ENCODE measurements at regions not wholly inside any gene's neighbourhood (a gene's known extent, or its start where the extent isn't known, plus 50 kb on each side); places are given as distances from the start of the nearest gene placed in this dataset.
A peak's percentile ranks its signal among the peaks of the same experiment; 100 is the strongest.
"Not testable (repeated sequence)": the region's sequence is repeated elsewhere in the genome, so short reads cannot be mapped to it uniquely, and the experiment has no call there.

DNA sequence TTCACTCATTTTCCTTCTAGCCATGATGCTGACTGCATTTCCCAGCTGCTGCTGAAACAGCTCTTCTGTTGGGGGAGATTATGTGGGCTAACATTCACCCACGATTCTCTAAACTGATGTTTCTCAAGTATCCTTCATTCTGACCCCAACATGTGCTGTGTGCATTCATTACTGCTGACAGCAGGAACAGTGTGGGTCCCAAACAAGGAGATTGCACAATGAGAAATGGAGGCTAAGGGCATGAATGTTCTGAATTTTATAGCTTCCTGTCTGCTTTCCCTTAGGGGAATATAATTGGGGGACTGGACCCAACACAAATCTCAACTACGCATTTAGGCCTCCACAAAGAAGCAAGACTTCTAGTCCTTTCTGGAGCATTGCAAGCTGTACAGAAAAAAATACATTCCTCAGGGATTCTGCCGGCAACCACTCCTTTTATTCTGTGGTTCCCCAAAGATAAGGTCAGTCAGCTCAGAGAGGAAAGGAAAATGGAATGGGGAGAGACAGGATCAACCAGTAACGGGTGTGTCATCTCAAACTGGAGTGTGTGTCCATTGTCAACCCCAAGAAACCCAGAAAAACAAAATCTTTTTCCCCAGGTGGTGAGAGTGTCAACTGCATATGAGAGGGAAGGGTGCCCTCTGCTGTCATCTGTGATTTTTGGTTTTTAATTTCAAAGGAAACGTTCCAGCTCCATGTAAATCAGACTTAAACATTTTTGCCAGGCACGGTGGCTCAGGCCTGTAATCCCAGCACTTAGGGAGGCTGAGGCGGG is 81.5 kb upstream of the EGFL6 start:
- H3K9me3 ChIP-seq (replicated peaks): no peaks in the 10 kb centered on the region
- H3K27me3 ChIP-seq: no peaks in the 10 kb centered on the region
- H3K4me1 ChIP-seq: peaks cover 23% of the 10 kb centered on the region
- peak overlapping the region; percentile 9; the same call in 1 of the 2 replicates for H3K4me3 ChIP-seq
- H3K27ac ChIP-seq: peak overlapping the region; percentile 84
- no peaks in the 10 kb centered on the region for H3K36me3 ChIP-seq
- DNase-seq: peak; percentile 73 to 92

DNA sequence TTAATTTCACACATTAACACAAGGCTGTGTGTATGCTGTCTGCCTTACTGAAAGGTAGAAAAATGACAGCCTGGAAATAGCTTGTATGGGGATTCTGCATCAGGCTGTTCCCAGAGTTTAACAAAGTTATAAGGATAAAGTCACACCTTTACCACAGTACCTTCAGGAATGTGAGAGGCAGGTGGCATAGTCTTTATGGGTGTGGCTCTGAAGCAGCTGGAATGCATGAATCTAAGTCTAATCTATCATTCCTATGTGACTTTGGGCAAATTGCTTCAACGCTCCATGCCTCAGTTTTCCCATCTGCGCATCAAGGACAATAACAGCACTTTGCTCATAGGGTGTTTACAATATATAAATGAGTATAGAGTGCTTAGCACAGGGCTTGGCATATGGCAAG is 84.2 kb upstream of the EGFL6 start:
- peaks cover 23% of the 10 kb centered on the region for H3K4me1 ChIP-seq
- H3K9me3 ChIP-seq (replicated peaks): 0 out of 2 replicates have a peak, but pooled peaks cover 5% of the 10 kb centered on the region
- no peak overlapping the region for H3K27ac ChIP-seq
- DNase-seq: no peak
- H3K4me3 ChIP-seq: no peak overlapping the region
- H3K27me3 ChIP-seq: no peaks in the 10 kb centered on the region
- no peaks in the 10 kb centered on the region for H3K36me3 ChIP-seq

DNA sequence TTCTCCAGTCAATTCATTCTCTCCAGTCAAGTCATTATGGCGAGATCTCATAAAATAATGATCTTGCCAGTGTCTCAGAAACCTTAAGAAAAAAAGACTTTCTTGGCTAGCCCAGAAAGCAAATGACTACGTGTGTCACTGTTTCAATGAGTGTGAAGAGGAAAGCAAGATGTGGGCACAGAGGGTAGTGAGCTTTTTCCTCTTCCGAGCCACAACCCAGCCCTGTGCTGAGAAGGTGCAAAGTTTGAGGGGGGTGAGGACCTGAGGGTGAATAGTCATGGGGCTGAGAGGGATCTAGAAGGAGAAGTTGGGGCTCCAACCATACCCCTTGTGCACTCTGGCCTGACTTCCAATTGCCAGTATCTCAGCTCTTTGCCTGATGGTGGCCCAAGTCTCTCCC is 85.6 kb upstream of the EGFL6 start:
- H3K4me1 ChIP-seq: peaks cover 23% of the 10 kb centered on the region
- DNase-seq: no peak
- no peaks in the 10 kb centered on the region for H3K27me3 ChIP-seq
- H3K36me3 ChIP-seq: no peaks in the 10 kb centered on the region
- no peak overlapping the region for H3K4me3 ChIP-seq
- H3K27ac ChIP-seq: no peak overlapping the region
- H3K9me3 ChIP-seq (replicated peaks): 0 out of 2 replicates have a peak, but pooled peaks cover 5% of the 10 kb centered on the region

DNA sequence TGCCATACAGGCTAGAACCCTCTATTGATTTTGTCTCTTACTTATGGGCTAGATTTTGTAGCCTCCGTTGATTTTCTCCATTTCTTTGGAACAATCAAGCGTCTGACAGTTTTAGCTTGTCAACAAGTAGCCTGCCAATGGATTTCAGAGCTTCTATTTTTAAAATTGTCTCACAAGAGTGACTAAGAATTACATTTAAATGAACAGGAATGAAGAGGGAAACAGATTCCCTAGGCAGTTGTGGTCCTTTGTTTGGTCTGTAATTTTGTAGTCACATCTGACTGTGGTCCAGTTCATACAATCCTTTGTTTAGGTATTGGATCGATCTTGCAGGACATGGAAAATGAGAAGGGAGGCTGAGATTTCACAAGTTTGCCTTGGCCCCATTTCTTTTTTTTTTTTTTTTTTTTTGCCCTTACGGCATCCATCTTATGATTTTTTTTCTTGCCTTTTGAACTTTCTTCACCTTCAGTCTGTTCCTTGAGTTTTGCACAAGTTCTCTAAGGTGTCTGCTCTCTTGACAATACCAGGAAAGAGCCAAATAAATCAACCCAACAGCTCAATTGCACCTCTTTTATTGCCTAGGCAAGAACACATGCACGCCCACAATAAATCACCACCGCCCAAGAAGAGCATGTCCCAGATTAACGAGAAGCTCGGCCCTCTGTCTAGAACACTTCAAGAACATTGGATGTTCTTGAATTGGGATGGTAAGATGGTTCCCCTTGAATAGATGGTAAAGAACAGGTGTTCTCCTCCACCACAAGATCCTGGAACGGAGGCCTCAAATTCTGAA is 86.5 kb upstream of the EGFL6 start:
- no peak overlapping the region for H3K4me3 ChIP-seq
- H3K27ac ChIP-seq: no peak overlapping the region
- no peaks in the 10 kb centered on the region for H3K36me3 ChIP-seq
- H3K9me3 ChIP-seq (replicated peaks): 0 out of 2 replicates have a peak, but pooled peaks cover 5% of the 10 kb centered on the region
- H3K4me1 ChIP-seq: peaks cover 22% of the 10 kb centered on the region
- no peaks in the 10 kb centered on the region for H3K27me3 ChIP-seq
- no peak for DNase-seq

DNA sequence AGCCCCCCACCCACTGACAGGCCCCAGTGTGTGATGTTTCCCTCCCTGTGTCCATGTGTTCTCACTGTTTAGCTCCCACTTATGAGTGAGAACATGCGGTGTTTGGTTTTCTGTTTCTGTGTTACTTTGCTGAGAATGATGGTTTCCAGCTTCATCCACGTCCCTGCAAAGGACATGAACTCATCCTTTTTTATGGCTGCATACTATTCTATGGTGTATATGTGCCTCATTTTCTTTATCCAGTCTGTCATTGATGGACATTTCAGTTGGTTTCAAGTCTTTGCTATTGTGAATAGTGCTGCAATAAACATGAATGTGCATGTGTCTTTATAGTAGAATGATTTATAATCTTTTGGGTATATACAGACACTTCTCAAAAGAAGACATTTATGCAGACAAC is 88.6 kb upstream of the EGFL6 start:
- not testable (repeated sequence) for DNase-seq; H3K27ac ChIP-seq; H3K4me3 ChIP-seq; H3K9me3 ChIP-seq (replicated peaks); H3K36me3 ChIP-seq; H3K27me3 ChIP-seq
- H3K4me1 ChIP-seq: peaks cover 20% of the 10 kb centered on the region

DNA sequence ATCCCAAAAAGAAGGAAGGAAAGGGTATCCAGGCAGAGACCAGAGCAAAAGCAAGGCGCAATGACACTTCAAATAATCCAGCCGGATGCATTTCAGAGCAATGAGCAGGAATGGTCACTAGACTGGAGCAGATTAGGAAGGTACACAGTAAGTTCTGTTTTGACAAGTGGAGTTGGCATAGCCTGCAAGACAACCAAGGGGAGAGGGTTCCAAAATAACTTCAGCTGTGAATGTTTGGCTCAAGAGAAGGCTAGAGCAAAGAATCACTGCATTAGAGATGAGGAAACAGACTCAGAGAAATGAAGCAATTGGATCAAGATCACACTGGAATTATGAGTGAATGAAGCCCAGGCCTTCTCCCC is 90.0 kb upstream of the EGFL6 start:
- H3K27ac ChIP-seq: no peak overlapping the region
- H3K27me3 ChIP-seq: no peaks in the 10 kb centered on the region
- 0 out of 2 replicates have a peak, but pooled peaks cover 5% of the 10 kb centered on the region for H3K9me3 ChIP-seq (replicated peaks)
- no peaks in the 10 kb centered on the region for H3K36me3 ChIP-seq
- peaks cover 31% of the 10 kb centered on the region for H3K4me1 ChIP-seq
- no peak for DNase-seq
- H3K4me3 ChIP-seq: no peak overlapping the region

DNA sequence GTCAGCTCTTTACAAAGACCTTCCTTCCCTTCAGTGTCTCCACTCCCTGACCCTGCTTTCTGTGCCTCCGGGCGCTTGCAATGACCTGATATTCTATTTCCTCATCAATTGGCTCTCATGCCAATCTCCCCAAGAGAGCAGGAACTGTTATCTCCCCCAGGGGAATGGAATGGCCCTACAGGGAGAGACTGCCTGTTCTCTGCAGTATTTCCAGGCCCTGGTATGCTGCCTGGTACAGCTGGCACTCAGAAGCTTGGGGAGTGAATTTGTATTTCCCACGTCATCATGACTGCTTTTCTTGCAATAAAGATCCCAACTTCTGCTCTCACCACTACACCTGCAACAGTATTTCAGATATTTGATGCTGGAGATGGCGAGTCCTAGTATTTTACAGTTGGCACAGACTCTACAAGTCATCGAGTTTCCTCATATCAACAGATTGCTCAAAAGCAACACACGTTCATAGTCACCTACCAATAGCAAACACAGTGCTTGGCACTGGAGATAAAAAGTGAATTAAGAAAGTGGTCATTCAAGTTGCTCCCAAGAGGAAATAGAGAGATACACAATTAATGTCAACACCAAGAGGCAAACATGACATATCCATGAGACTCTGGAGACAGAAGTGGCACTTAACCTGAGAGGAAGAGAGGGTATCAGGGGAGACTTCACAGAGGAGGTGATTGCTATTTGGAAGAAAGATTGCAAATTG is 90.5 kb upstream of the EGFL6 start:
- Histone ChIP-seq H3K4me1 (peaks cover 37% of the 10 kb centered on the region), H3K27ac (no peak overlapping the region), H3K36me3 (no peaks in the 10 kb centered on the region), H3K27me3 (no peaks in the 10 kb centered on the region), H3K4me3 (no peak overlapping the region), H3K9me3 (replicated peaks) (0 out of 2 replicates have a peak, but pooled peaks cover 5% of the 10 kb centered on the region)
- no peak for DNase-seq

DNA sequence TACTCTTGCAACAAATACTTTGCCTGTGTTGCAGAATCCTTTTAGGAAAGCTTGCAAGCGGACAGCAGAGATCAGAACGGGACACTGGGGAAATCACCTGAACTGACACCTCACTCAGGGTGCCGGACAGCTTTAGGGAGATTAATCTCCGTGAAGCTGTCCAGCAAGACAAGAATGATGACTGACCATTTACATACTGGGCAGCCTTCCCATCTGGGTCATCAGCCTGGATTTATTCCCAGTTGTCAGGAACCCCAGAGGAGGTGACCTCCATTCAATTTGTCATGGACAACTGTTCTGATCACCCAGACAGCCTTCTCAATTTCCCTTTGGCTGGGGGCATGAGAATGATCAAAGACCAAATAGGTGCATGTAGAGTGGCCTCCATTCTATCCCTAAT is 93.0 kb upstream of the EGFL6 start:
- H3K36me3 ChIP-seq: no peaks in the 10 kb centered on the region
- no peak overlapping the region for H3K4me3 ChIP-seq
- H3K9me3 ChIP-seq (replicated peaks): 0 out of 2 replicates have a peak, but pooled peaks cover 5% of the 10 kb centered on the region
- no peaks in the 10 kb centered on the region for H3K27me3 ChIP-seq
- peak; percentile 79 to 91 for DNase-seq
- H3K27ac ChIP-seq: peak overlapping the region; percentile 80
- peaks cover 55% of the 10 kb centered on the region for H3K4me1 ChIP-seq

DNA sequence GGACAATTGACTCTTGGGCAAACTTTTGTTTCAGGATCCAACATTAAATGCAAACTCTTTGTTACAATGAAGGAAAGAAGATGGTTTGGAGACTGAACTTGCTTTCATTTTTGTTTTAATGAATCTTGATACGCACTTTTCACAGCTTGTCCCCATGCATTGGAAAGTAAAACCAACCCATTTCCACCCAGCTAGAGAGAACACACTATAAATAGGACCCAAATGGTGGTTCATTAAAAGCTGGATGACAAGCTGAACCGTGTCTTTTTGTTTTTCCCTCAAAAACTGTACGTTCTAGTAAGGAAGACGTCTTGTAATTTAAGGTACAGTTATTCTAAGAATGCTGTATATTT is 95.3 kb upstream of the EGFL6 start:
- Histone ChIP-seq H3K36me3 (no peaks in the 10 kb centered on the region), H3K9me3 (replicated peaks) (no peaks in the 10 kb centered on the region), H3K4me1 (peaks cover 69% of the 10 kb centered on the region), H3K27me3 (no peaks in the 10 kb centered on the region), H3K4me3 (no peak overlapping the region), H3K27ac (peak overlapping the region; percentile 78)
- DNase-seq: no peak

DNA sequence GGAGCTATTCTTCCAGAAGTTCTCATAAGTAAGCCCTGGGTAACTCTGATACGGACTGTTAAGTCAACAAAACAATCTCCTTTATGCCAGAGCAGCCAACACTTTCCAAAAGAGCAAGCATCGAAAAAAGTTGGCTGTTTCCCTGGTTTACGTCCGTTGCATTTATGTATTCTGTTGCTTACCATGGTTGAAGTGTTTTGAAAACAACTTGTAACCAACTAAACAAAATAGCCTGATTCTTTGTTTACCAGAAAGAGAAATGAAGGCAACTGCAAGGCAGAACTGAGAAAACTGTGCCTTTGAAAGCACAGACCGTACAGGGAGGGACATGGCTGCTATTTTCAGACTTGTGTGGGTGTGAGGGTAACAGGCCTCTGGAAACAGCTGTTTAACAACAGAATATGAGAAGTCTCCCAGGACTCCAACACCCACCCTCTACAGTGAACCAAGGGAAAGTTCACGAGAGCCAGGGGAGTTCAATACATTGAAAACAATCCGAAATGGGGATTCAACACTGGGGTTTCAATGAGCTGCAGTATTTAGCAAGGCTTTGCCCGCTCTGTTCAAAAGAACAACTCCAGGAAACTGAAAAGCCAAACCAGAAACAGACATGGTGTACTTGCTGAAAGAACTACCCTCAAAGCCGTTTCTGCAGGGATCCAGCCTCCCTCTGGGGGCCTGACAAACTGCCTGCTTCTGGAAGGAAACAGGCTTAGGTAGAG is 95.8 kb upstream of the EGFL6 start:
- DNase-seq: peak; percentile 63 to 81
- Histone ChIP-seq H3K4me1 (peaks cover 74% of the 10 kb centered on the region), H3K36me3 (no peaks in the 10 kb centered on the region), H3K4me3 (peak overlapping the region; percentile 10; the same call in 1 of the 2 replicates), H3K27ac (peak overlapping the region; percentile 78), H3K27me3 (no peaks in the 10 kb centered on the region), H3K9me3 (replicated peaks) (no peaks in the 10 kb centered on the region)

DNA sequence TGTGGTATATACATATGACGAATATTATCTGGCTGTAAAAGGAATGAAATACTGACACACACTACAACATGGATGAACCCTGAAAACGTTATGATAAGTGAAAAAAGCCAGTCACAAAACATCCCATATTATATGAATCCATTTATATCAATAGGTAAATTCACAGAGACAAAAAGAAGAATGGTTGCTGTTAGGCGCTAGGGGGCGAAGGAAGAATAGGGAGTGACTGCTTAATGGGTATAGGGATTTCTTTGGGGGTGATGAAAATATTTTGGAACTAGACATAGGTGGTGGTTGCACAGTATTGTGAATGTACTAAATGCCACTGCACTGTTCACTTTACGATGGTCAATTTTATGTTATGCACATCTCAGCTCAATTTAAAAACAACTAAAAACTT is 96.4 kb upstream of the EGFL6 start:
- H3K27ac ChIP-seq: peak overlapping the region; percentile 78
- H3K4me3 ChIP-seq: peak overlapping the region; percentile 10; the same call in 1 of the 2 replicates
- H3K9me3 ChIP-seq (replicated peaks): no peaks in the 10 kb centered on the region

DNA sequence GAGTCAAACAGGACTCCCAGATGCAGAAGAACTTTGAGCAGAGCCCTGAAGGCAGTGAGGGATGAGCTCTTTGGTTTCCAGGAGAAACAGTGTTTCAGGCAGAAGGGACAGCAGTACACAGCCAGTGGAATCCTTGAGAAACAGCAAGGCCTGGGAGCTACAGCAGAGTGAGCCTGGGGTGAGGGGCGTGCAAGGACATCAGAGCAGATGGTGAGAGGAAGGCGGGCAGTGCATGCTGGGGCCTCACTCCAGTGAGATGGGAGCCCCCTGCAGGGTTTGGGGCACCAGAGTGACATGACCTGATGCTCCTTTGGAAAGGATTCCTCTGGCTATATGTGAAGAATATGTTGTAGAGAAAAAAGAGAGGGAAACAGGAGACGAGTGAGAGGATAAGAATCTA is 98.1 kb upstream of the EGFL6 start:
- no peak overlapping the region for H3K27ac ChIP-seq

More for the DNA sequence above, 96.4 kb upstream of the EGFL6 start:
- Histone ChIP-seq H3K4me1 (peaks cover 81% of the 10 kb centered on the region), H3K36me3 (no peaks in the 10 kb centered on the region), H3K27me3 (no peaks in the 10 kb centered on the region)
- no peak for DNase-seq

DNA sequence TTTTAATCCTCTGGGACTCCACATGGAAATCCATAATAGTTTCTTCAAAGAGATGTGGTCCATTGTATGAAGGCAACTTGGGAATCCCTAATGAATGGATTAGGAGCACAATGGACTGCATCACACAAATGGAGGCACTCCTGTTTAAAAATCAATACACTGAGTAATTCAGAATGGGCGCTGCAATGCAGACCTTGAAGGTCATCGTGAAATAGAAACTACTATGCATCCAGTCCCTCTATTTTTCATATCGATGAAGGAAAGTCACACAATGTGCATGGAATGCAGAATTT is 98.8 kb upstream of the EGFL6 start:
- DNase-seq: no peak
- no peaks in the 10 kb centered on the region for H3K36me3 ChIP-seq
- H3K4me3 ChIP-seq: no peak overlapping the region
- no peaks in the 10 kb centered on the region for H3K27me3 ChIP-seq
- H3K9me3 ChIP-seq (replicated peaks): no peaks in the 10 kb centered on the region; the same call in 1 of the 2 replicates
- H3K4me1 ChIP-seq: peaks cover 71% of the 10 kb centered on the region
- no peak overlapping the region for H3K27ac ChIP-seq

More for the DNA sequence above, 98.1 kb upstream of the EGFL6 start:
- Histone ChIP-seq H3K4me1 (peaks cover 78% of the 10 kb centered on the region), H3K9me3 (replicated peaks) (no peaks in the 10 kb centered on the region; the same call in 1 of the 2 replicates), H3K4me3 (no peak overlapping the region), H3K27me3 (no peaks in the 10 kb centered on the region), H3K36me3 (no peaks in the 10 kb centered on the region)
- DNase-seq: peak; percentile 29 to 48

DNA sequence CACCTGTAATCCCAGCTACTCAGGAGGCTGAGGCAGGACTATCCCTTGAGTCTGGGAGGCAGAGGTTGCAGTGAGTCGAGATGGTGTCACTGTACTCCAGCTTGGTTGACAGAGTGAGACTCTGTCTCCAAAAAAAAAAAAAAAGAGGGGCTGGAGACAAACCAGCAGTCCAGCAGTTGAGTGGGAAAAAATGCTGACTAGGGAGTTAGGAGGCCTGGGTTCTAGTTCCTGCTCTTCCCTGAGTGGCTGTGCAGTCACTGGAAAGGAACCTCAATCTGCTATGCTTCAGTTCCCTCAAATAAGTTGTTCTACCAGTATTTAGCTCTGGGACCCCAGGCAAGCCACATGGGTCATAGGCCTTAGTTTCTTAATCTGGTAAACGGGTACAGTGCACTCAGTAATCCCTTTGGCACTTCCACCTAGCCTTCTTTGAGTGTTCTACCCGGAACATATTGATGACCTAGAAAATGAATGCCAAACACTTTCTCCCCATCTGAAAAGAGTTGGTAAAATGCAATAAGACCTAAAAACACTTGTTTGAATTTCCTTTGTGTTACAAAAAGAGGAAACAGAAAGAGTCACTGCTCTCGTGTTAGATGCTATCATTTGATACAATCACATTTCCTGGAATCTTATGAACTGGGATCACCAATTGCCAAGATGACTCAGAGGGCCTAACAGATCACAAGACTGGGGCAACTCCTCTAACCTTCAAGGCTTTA is 99.3 kb upstream of the EGFL6 start:
- Histone ChIP-seq H3K36me3 (no peaks in the 10 kb centered on the region), H3K9me3 (replicated peaks) (no peaks in the 10 kb centered on the region; the same call in 1 of the 2 replicates), H3K4me3 (no peak overlapping the region), H3K4me1 (peaks cover 66% of the 10 kb centered on the region), H3K27me3 (no peaks in the 10 kb centered on the region), H3K27ac (no peak overlapping the region)
- DNase-seq: peak in 1 of 2 experiments; percentile 46

All from SJCRH30 (cell line).